Large intestine (tissue), 3 donors: ENCODE measurements at regions not wholly inside any gene's neighbourhood (a gene's known extent, or its start where the extent isn't known, plus 50 kb on each side); places are given as distances from the start of the nearest gene placed in this dataset.
"Not testable (repeated sequence)": the region's sequence is repeated elsewhere in the genome, so short reads cannot be mapped to it uniquely, and the experiment has no call there.

Experiments
- DNase-seq, 2 donors: peaks; one replicate each; pipeline versions ENCODE4 v3.0.0 to v3.0.0-alpha.2; 2013
- H3K27ac ChIP-seq: one replicate; pipeline ENCODE4 v1.5.1; 2013; ENCODE audit warnings: low read length
- H3K27me3 ChIP-seq: 2 replicates; pipeline ENCODE4 v1.6.1; 2013; ENCODE audit warnings: low read length; ENCODE audit not compliant: control insufficient read depth, insufficient read depth
- H3K36me3 ChIP-seq: 2 replicates; pipeline ENCODE4 v1.6.1; 2013; ENCODE audit warnings: low read length; ENCODE audit not compliant: control insufficient read depth, insufficient read depth
- H3K4me1 ChIP-seq: one replicate; pipeline ENCODE4 v1.6.1; 2013; ENCODE audit warnings: low read length; ENCODE audit not compliant: control insufficient read depth, insufficient read depth
- H3K4me3 ChIP-seq: one replicate; pipeline ENCODE4 v1.5.1; 2013; ENCODE audit warnings: low read length
- H3K9me3 ChIP-seq: one replicate; pipeline ENCODE4 v1.6.1; 2013; ENCODE audit warnings: mild to moderate bottlenecking, low read depth, low read length, moderate library complexity; ENCODE audit not compliant: control insufficient read depth
- WGBS: methylation state at CpG from one replicate; pipeline ENCODE4 v1.1.5; 2013; ENCODE audit warnings: low lambda C conversion rate; ENCODE audit not compliant: insufficient coverage; 5-methylcytosine and 5-hydroxymethylcytosine counted together

DNA sequence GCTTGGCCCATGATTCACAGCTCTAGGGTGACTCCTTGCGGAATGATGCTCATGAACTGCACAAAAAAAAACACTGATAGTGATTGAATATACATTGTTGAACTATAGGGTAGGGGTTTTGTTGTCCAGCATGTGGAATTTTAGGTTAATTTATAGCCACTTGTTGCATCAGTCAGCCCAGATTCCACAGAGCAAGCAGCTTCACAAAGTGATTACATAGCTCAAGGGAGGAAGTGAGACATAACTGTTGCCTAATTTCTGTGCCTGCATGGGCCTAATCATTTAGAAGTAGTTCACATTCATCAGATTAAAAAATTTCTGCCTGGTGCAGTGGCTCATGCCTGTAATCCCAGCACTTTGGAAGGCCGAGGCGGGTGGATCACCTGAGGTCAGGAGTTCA lies 142.2 kb upstream of the ZNF722 start:
- WGBS, result no CpG with 5 or more reads among the region's 3 CpGs
- H3K27me3 ChIP-seq, result not testable (repeated sequence)

DNA sequence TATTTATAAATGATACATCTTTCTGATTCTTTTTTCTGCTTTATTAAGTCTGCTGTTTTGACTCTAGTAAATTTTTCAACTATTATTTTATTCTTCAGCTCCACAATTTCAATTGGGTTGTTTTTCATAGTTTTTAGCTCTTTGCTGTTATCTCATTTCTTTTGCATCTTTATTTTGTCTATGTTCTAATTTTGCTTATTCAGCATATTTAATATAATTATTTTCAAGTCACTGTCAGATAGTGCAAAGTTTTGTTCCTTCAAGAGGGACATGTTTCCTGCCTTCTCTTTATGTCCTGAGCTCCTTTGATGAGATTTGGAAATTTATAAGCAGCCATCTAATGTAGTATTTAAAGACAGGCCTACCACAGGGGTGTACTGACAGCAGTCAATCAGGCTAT lies 131.5 kb upstream of the ZNF722 start:
- H3K27me3 ChIP-seq, result no peaks in the 10 kb centered on the region
- H3K36me3 ChIP-seq, result no peaks in the 10 kb centered on the region
- no peak overlapping the region for H3K4me3 ChIP-seq
- no peak overlapping the region for H3K27ac ChIP-seq
- no peaks in the 10 kb centered on the region for H3K9me3 ChIP-seq
- H3K4me1 ChIP-seq, result no peaks in the 10 kb centered on the region
- no peak for DNase-seq

More for the DNA sequence above, 142.2 kb upstream of the ZNF722 start:
- H3K27ac ChIP-seq, H3K36me3 ChIP-seq, H3K4me3 ChIP-seq, H3K4me1 ChIP-seq, DNase-seq: not testable (repeated sequence)
- peaks cover 13% of the 10 kb centered on the region for H3K9me3 ChIP-seq

GRCh38 chr7:63874242-63874641 lies 124.4 kb upstream of the ZNF722 start:
- no CpG with 5 or more reads among the region's 30 CpGs for WGBS
- H3K9me3 ChIP-seq, result peaks cover 11% of the 10 kb centered on the region
- not testable (repeated sequence) for H3K27me3 ChIP-seq, DNase-seq, H3K27ac ChIP-seq, H3K4me3 ChIP-seq, H3K4me1 ChIP-seq, H3K36me3 ChIP-seq

- Histone ChIP-seq H3K27me3 (no peaks in the 10 kb centered on the region), H3K9me3 (peaks cover 11% of the 10 kb centered on the region), H3K27ac (no peak overlapping the region), H3K4me1 (no peaks in the 10 kb centered on the region), H3K4me3 (no peak overlapping the region), H3K36me3 (no peaks in the 10 kb centered on the region)
- 100% methylated on average over 1 of the region's 1 CpG for WGBS
- no peak for DNase-seq
Observed at GRCh38 chr7:63876707-63877322, 121.8 kb upstream of the ZNF722 start.

GRCh38 chr7:63887031-63887430 lies 111.6 kb upstream of the ZNF722 start:
- no CpG with 5 or more reads among the region's 5 CpGs for WGBS
- peaks cover 23% of the 10 kb centered on the region for H3K9me3 ChIP-seq
- no peaks in the 10 kb centered on the region for H3K27me3 ChIP-seq
- no peaks in the 10 kb centered on the region for H3K4me1 ChIP-seq
- H3K4me3 ChIP-seq, result no peak overlapping the region
- DNase-seq, result no peak
- no peak overlapping the region for H3K27ac ChIP-seq
- H3K36me3 ChIP-seq, result no peaks in the 10 kb centered on the region

GRCh38 chr7:63899691-63900393 lies 98.8 kb upstream of the ZNF722 start:
- Histone ChIP-seq H3K27me3 (no peaks in the 10 kb centered on the region), H3K36me3 (no peaks in the 10 kb centered on the region), H3K9me3 (peaks cover 19% of the 10 kb centered on the region), H3K4me3 (no peak overlapping the region), H3K4me1 (no peaks in the 10 kb centered on the region), H3K27ac (no peak overlapping the region)
- 20% methylated on average over 1 of the region's 29 CpGs for WGBS
- DNase-seq, result peak in 1 of 2 donors; percentile 2

DNA sequence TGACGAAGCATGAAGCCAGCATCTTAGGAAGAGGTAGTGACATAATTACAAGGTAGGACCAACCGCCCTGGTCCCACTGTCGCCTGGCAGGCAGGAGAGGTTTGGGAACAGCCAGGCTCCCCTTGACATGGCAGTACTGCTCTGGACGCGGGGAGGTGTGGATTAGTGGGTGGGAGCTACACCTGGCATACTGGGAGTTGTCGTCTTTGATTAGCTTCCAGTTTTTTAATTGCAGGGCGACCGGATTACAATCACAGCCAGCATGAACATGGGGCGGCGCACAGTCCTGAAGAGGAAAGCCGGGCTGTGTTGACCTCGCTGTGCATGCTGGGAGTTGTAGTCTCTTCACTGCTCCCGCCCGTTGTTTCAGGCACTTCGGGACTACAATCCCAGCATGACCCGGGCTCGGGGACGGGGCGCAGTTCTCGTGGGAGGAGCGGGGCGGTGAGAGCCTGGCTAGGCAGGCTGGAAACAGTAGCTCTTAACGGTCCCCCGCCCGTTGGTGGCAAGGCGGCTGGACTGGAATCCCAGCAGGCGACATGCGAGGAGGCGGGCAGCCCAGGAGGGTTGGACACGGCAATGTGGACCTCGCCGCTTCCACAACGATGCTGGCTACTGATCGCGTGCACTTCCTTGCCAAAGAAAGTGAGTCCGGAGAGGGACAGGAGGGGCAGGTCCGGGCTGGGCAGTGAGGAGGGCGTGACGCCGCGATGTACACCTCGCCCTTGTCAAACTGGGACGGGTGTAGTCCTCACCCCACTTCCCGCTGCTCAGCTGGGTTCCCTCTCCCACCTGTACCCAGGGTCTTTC lies 98.0 kb upstream of the ZNF722 start:
- H3K4me3 ChIP-seq, result no peak overlapping the region
- peaks cover 19% of the 10 kb centered on the region for H3K9me3 ChIP-seq
- H3K4me1 ChIP-seq, result no peaks in the 10 kb centered on the region
- no peaks in the 10 kb centered on the region for H3K36me3 ChIP-seq
- H3K27me3 ChIP-seq, result no peaks in the 10 kb centered on the region
- no peak overlapping the region for H3K27ac ChIP-seq
- WGBS, result no CpG with 5 or more reads among the region's 44 CpGs
- DNase-seq, result peak; percentile 34 to 54

- H3K4me1 ChIP-seq, DNase-seq, H3K4me3 ChIP-seq, H3K27ac ChIP-seq, H3K27me3 ChIP-seq, H3K36me3 ChIP-seq: not testable (repeated sequence)
- peaks cover 22% of the 10 kb centered on the region for H3K9me3 ChIP-seq
- WGBS, result no CpG with 5 or more reads among the region's 16 CpGs
Observed at GRCh38 chr7:63901204-63901506, 97.5 kb upstream of the ZNF722 start.

DNA sequence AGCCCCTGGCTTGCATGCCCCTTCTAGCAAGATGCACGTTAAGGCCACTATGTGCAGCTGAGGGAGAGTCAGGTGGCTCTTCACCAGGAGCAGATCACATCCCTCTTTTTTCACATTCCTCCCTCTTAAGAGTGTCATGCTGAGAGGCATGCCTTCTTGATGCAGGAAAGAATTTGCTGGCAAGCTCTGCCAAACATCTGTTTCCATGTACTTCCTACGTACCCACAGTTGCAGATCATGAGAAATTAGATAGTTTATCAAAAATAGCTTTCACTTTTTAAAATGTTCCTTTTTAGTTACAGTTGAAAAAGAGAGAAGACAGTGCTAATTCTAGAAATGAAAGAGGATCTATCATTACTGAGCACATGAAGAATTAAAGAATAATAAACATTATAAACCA lies 79.7 kb upstream of the ZNF722 start:
- Histone ChIP-seq H3K9me3 (peaks cover 6% of the 10 kb centered on the region), H3K4me3 (no peak overlapping the region), H3K4me1 (no peaks in the 10 kb centered on the region), H3K36me3 (no peaks in the 10 kb centered on the region), H3K27me3 (no peaks in the 10 kb centered on the region), H3K27ac (no peak overlapping the region)
- no peak for DNase-seq
- WGBS, result no CpG with 5 or more reads among the region's 2 CpGs

GRCh38 chr7:63925262-63925625 lies 73.4 kb upstream of the ZNF722 start:
- Histone ChIP-seq H3K4me1 (no peaks in the 10 kb centered on the region), H3K4me3 (no peak overlapping the region), H3K27me3 (no peaks in the 10 kb centered on the region), H3K9me3 (peaks cover 25% of the 10 kb centered on the region), H3K36me3 (no peaks in the 10 kb centered on the region), H3K27ac (no peak overlapping the region)
- no CpG with 5 or more reads among the region's 12 CpGs for WGBS
- no peak for DNase-seq
